ENCODE measurements at regions not wholly inside any gene's neighbourhood (a gene's known extent, or its start where the extent isn't known, plus 50 kb on each side); places are given as distances from the start of the nearest gene placed in this dataset.
A peak's percentile ranks its signal among the peaks of the same experiment; 100 is the strongest.

DNA sequence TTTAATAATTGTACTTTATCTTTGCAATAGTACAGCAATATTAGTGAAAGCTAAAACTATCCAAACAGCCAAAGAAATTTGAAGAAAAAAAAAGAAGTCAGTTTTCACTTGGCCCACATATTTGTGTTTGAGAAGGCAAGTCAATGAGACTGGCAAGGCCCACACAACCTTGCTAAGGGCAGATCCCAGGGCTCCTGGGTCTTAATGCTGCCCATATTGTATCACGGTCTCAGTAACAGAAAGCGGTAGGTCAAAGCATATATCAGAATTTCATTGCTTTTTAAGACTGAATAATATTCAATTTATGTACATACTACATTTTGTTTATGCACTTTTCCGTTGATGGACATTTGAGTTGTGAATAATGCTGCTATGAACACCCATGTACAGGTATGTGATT lies 262.0 kb upstream of the TOPAZ1 start:
- Histone ChIP-seq H3K36me3 (ENCODE audit: insufficient read depth, low read length) (no peaks in the 10 kb centered on the region), H2AFZ (ENCODE audit: low read depth, low read length) (no peak overlapping the region), H4K20me1 (ENCODE audit: insufficient read depth) (no peaks in the 10 kb centered on the region), H3K9me3 (ENCODE audit: low read length) (no peaks in the 10 kb centered on the region), H3K27me3 (ENCODE audit: insufficient read depth, low read depth, low read length) (no peaks in the 10 kb centered on the region), H3K9me2 (ENCODE audit: insufficient read depth, low read length) (no peaks in the 10 kb centered on the region), H3F3A (ENCODE audit: insufficient read depth, low read length, poor library complexity, severe bottlenecking) (no peaks in the 10 kb centered on the region), H3K4me3 (ENCODE audit: low read length) (no peak overlapping the region), H3K4me2 (ENCODE audit: low read length) (no peak overlapping the region), H3K79me2 (replicated peaks; ENCODE audit: insufficient read depth, low read length) (no peaks in the 10 kb centered on the region), H3K9ac (ENCODE audit: low read length) (no peak overlapping the region), H3K27ac (ENCODE audit: low read length) (no peak overlapping the region)
- TF ChIP-seq MXI1 (conservative IDR thresholded peaks at IDR 0.05; ENCODE audit: poor library complexity, severe bottlenecking), result no peak
- TF ChIP-seq EP300 (conservative IDR thresholded peaks at IDR 0.05; ENCODE audit: poor library complexity, severe bottlenecking), result no peak
- no peak for TF ChIP-seq SMC3 (conservative IDR thresholded peaks at IDR 0.05; ENCODE audit: poor library complexity)
- no peak for TF ChIP-seq REST (IDR thresholded peaks at IDR 0.05; ENCODE audit: borderline replicate concordance)
- no peak for TF ChIP-seq TAF1 (IDR thresholded peaks at IDR 0.05; ENCODE audit: low read depth)
- no peak for TF ChIP-seq POLR2AphosphoS5 (IDR thresholded peaks at IDR 0.05)
- no peak for TF ChIP-seq EZH2 (IDR thresholded peaks at IDR 0.05; ENCODE audit: borderline replicate concordance, insufficient read depth, low read length, poor library complexity, severe bottlenecking)
- TF ChIP-seq RAD21 (conservative IDR thresholded peaks at IDR 0.05), result no peak
- TF ChIP-seq CTCF (IDR thresholded peaks at IDR 0.05; ENCODE audit: poor library complexity, severe bottlenecking), result no peak

DNA sequence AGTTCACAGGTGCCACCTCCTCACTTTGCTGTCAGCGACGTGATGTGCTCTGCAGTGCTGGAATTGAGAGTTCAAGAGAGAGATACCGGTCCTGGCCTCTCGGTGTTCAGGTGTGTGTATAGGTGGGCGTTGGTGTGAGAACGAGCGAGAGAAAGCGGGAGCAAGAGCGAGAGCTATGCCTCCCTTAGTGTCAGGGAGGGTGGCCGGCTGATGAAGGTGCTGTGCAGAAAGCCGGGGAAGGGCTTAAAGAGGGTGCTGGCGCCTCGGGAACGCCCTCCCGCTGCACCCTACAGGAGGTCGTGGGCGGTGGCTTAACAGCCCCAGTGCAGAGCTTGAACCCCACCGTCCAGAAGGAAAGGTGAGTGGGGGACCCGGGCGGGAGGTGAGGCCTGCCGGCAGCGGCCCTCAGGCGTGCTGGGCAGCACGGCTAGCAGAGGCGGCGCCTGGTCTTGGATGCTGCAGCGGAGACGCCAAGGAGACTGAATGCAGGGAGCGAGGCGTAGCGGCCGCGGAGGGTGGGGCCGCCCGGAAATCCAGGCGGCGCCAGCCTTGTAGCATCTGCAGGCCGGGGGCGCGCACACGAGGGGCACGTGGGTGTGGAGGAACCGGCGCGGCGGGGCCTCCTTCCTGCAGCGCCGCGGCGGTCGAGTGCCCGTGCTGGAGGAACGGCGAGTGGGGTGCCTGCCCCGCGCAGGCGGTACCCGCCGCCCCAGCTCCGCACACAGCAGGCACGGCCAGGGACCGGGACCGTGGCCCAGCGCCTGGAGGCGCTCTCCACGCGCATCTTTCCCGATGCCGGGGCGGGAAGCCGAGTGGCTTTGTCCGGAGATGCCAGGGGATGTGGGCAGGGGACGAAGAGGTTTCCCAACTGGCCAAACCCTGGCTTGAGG lies 246.8 kb upstream of the TOPAZ1 start:
- Histone ChIP-seq H3K4me2 (ENCODE audit: low read length) (peak overlapping the region; percentile 60), H3K36me3 (ENCODE audit: insufficient read depth, low read length) (no peaks in the 10 kb centered on the region), H3K4me3 (ENCODE audit: low read length) (peak overlapping the region; percentile 76), H3K9me2 (ENCODE audit: insufficient read depth, low read length) (no peaks in the 10 kb centered on the region), H2AFZ (ENCODE audit: low read depth, low read length) (peak overlapping the region; percentile 37), H3K27me3 (ENCODE audit: insufficient read depth, low read depth, low read length) (peaks cover 69% of the 10 kb centered on the region), H3K27ac (ENCODE audit: low read length) (no peak overlapping the region), H3K9me3 (ENCODE audit: low read length) (peaks cover 8% of the 10 kb centered on the region), H4K20me1 (ENCODE audit: insufficient read depth) (no peaks in the 10 kb centered on the region), H3F3A (ENCODE audit: insufficient read depth, low read length, poor library complexity, severe bottlenecking) (no peaks in the 10 kb centered on the region), H3K9ac (ENCODE audit: low read length) (peak overlapping the region; percentile 64), H3K79me2 (replicated peaks; ENCODE audit: insufficient read depth, low read length) (no peaks in the 10 kb centered on the region)
- TF ChIP-seq CTCF (IDR thresholded peaks at IDR 0.05; ENCODE audit: poor library complexity, severe bottlenecking), result peak; percentile 39
- TF ChIP-seq SMC3 (conservative IDR thresholded peaks at IDR 0.05; ENCODE audit: poor library complexity), result peak; percentile 30
- TF ChIP-seq MXI1 (conservative IDR thresholded peaks at IDR 0.05; ENCODE audit: poor library complexity, severe bottlenecking), result peak; percentile 72
- TF ChIP-seq TAF1 (IDR thresholded peaks at IDR 0.05; ENCODE audit: low read depth), result no peak
- no peak for TF ChIP-seq EZH2 (IDR thresholded peaks at IDR 0.05; ENCODE audit: borderline replicate concordance, insufficient read depth, low read length, poor library complexity, severe bottlenecking)
- no peak for TF ChIP-seq EP300 (conservative IDR thresholded peaks at IDR 0.05; ENCODE audit: poor library complexity, severe bottlenecking)
- no peak for TF ChIP-seq REST (IDR thresholded peaks at IDR 0.05; ENCODE audit: borderline replicate concordance)
- TF ChIP-seq RAD21 (conservative IDR thresholded peaks at IDR 0.05), result peak; percentile 47
- TF ChIP-seq POLR2AphosphoS5 (IDR thresholded peaks at IDR 0.05), result peak; percentile 37

Data from neural cell (in vitro differentiated cells).